Progenitor cell of endocrine pancreas (in vitro differentiated cells): ENCODE measurements at regions not wholly inside any gene's neighbourhood (a gene's known extent, or its start where the extent isn't known, plus 50 kb on each side); places are given as distances from the start of the nearest gene placed in this dataset.

Experiments used
- DNase-seq: peaks from one replicate; pipeline ENCODE4 v3.0.0; 2021; ENCODE audit warnings: low spot score; ENCODE audit not compliant: unreplicated experiment
- H3K27ac Mint-ChIP-seq: 2 replicates; pipeline ENCODE4 v1.8.0; 2021; ENCODE audit warnings: mild to moderate bottlenecking, moderate library complexity, mixed read lengths
- H3K27me3 Mint-ChIP-seq: 2 replicates; pipeline ENCODE4 v1.8.0; 2021; ENCODE audit warnings: mixed read lengths
- H3K36me3 Mint-ChIP-seq: 2 replicates; pipeline ENCODE4 v1.8.0; 2022; ENCODE audit warnings: mixed read lengths; ENCODE audit not compliant: insufficient read depth
- H3K4me1 Mint-ChIP-seq: 2 replicates; pipeline ENCODE4 v1.8.0; 2021; ENCODE audit warnings: low read depth, mixed read lengths
- H3K4me3 Mint-ChIP-seq: 2 replicates; pipeline ENCODE4 v1.8.0; 2021; ENCODE audit warnings: low read depth, mild to moderate bottlenecking, moderate library complexity, mixed read lengths
- H3K9me3 Mint-ChIP-seq: 2 replicates; pipeline ENCODE4 v1.8.0; 2021; ENCODE audit warnings: low read depth, mixed read lengths
- CTCF ChIP-seq: fragments of 200-600 bp; sonication (generic); IDR thresholded peaks from one replicate; pipeline ENCODE4 v1.5.0; 2021; ENCODE audit warnings: antibody characterized with exemption, mild to moderate bottlenecking; ENCODE audit not compliant: unreplicated experiment

- H3K4me3 Mint-ChIP-seq, result no peak overlapping the region
- peaks cover 2% of the 10 kb centered on the region for H3K4me1 Mint-ChIP-seq
- no peak overlapping the region for H3K27ac Mint-ChIP-seq
- H3K27me3 Mint-ChIP-seq, result peaks cover 3% of the 10 kb centered on the region
- H3K36me3 Mint-ChIP-seq, result no peaks in the 10 kb centered on the region
- no peaks in the 10 kb centered on the region for H3K9me3 Mint-ChIP-seq
- TF ChIP-seq CTCF, result no peak
- no peak for DNase-seq
These were observed 67.8 kb upstream of the AKR1E2 start for GRCh38 chr10:4758256-4758655.

GRCh38 chr10:4755286-4755989 lies 70.6 kb upstream of the AKR1E2 start:
- H3K36me3 Mint-ChIP-seq, result no peaks in the 10 kb centered on the region
- H3K27me3 Mint-ChIP-seq, result no peaks in the 10 kb centered on the region
- H3K9me3 Mint-ChIP-seq, result no peaks in the 10 kb centered on the region
- no peak overlapping the region for H3K27ac Mint-ChIP-seq
- no peak for TF ChIP-seq CTCF
- H3K4me1 Mint-ChIP-seq, result no peaks in the 10 kb centered on the region
- no peak for DNase-seq
- no peak overlapping the region for H3K4me3 Mint-ChIP-seq

GRCh38 chr10:4754143-4754542 lies 71.9 kb upstream of the AKR1E2 start:
- Mint-ChIP-seq H3K9me3 (no peaks in the 10 kb centered on the region), H3K27me3 (peaks cover 2% of the 10 kb centered on the region)

GRCh38 chr10:4751211-4751610 lies 74.8 kb upstream of the AKR1E2 start:
- DNase-seq, result no peak

More at GRCh38 chr10:4754143-4754542, 71.9 kb upstream of the AKR1E2 start:
- Mint-ChIP-seq H3K4me3 (no peak overlapping the region), H3K27ac (no peak overlapping the region), H3K4me1 (no peaks in the 10 kb centered on the region), H3K36me3 (no peaks in the 10 kb centered on the region)
- DNase-seq, result no peak
- TF ChIP-seq CTCF, result no peak

GRCh38 chr10:4749271-4749574 lies 76.8 kb upstream of the AKR1E2 start:
- Mint-ChIP-seq H3K36me3 (no peaks in the 10 kb centered on the region), H3K4me3 (no peak overlapping the region), H3K4me1 (no peaks in the 10 kb centered on the region), H3K27me3 (peaks cover 5% of the 10 kb centered on the region), H3K27ac (no peak overlapping the region), H3K9me3 (no peaks in the 10 kb centered on the region)
- DNase-seq, result no peak
- no peak for TF ChIP-seq CTCF

More at GRCh38 chr10:4751211-4751610, 74.8 kb upstream of the AKR1E2 start:
- Mint-ChIP-seq H3K4me3 (no peak overlapping the region), H3K27me3 (peaks cover 5% of the 10 kb centered on the region), H3K27ac (no peak overlapping the region), H3K4me1 (no peaks in the 10 kb centered on the region), H3K36me3 (no peaks in the 10 kb centered on the region), H3K9me3 (no peaks in the 10 kb centered on the region)
- TF ChIP-seq CTCF, result no peak
